DMS 273 treated with DMSO at 0.1 percent for 48 hours (cell line): ENCODE measurements at regions not wholly inside any gene's neighbourhood (a gene's known extent, or its start where the extent isn't known, plus 50 kb on each side); places are given as distances from the start of the nearest gene placed in this dataset.

Source experiments
- DNase-seq: peaks from one replicate; lab custom pipeline; 2025; lab: John Stamatoyannopoulos, UW

DNA sequence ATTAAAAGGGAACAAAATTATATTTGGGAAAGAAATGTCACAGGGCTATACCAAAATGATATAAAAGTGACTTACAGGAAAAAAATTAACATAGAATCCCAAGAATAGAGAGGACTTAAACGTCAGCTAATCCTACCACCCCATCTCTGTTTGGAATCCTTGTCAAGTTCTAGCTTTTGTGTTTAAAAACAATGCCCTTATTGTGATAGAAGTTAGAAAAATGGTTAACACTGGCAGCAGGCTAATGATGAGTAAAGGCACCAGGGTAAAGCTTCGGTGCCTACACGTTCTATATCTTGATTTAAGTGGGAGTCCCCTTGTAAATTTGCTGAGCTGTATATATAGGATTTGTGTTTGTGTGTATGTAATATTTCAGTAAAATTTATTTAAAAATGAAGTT is 453.3 kb upstream of the TENM4 start:
- DNase-seq: no peak

DNA sequence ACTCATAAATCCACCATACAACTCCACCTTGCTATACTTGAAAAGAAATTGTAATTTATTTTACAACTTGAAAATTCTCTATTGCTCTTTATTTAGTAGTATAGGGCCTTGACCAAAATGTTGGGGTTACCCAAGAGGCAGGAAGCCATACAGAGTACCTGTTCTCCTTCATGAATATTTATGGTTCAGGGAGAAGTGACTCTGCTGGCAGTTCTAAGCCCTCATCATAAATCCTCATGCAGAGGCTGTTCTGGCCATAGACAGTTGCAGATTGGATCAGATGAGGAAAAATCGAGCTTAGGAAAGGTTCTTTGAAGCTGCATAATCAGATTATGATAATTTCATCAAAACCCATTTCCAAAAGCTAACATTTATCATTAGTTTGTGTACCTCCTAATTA is 449.4 kb upstream of the TENM4 start:
- DNase-seq: no peak

DNA sequence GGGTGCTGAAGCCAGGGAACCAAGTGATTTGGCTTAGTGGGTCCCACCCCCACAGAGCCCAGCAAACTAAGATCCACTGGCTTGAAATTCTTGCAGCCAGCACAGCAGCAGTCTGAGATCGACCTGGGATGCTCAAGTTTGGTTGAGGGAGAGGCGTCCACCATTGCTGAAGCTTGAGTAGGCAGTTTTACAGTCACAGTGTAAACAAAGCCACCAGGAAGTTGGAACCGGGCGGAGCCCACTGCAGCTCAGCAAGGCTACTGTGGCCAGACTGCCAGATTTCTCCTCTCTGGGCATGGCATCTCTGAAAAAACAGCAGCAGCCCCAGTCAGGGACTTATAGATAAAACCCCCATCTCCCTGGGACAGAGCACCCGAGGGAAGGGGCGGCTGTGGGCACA is 424.1 kb upstream of the TENM4 start:
- no peak for DNase-seq

DNA sequence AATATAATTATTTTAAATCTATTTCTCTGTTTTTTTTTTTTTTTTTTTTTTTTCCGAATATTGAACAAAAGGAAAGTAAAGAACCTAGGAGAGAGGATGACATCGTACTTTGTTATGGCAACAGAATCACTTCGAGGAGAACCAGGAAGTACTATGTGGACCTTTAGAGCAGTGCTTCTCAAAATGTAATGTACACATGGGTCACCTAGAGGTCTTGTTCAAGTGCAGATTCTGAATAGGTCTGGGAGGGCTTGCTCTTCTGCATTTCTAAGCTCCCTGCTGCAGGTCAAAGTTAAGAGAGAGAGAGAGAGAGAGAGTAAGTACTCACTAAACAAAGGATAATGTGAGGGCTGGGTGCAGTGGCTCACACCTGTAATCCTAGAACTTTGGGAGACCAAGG is 419.5 kb upstream of the TENM4 start:
- no peak for DNase-seq

DNA sequence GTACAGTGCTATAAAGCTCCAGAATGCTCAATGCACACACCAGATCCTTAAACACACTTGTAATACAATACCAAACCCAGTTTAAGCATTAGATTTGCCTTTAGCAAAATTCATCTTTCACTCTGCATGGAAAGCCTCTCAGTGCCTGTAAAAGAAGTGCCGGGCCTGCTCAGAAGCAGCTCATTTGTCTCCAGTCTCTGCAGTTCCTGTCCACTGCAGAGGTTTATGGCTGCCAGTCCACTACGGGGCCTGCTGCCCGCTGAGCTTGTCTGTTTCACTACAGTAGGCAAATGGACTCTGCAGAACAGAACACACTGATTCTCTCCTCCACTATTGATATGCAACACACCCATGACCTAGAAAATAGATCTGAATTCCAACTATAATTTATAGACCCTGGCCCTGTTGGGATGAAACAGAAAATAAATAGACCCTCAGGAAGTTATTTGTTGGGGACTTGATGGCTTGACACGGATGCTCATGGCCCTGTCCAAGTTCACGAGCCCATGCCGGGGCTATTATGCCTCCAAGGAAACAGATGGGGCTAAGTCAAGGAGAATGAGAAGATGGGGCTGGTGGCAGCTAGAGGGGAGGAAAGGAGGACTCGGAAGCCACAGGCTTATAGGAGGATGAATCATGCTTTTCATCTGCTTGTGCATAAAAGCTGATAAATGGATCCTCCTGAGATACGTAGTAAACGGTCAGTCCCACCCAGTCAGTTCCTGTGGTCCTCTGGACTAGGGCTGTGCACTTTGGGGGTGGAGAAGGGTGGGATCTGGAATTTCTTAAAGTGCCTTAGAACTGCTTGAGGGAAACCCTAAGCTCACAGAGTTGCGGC is 416.8 kb upstream of the TENM4 start:
- DNase-seq: no peak

DNA sequence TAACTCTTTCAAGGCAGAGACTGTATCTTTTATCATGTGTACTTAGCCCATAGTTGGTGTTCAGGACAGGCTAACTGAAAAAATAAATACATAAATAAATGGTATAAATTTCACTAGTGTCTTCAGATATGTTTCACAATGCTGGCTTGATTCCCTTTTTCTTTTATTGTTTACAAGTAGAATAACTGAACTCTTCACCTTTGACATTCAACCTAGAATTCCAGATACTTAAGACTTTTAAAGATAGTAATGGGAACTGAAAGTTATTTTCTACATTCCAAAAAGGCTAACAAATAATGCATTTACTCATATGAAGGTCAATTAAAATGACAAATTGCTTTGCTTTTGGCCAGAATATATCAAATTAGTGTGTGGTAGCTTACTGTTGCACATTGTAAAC is 411.3 kb upstream of the TENM4 start:
- DNase-seq: no peak

DNA sequence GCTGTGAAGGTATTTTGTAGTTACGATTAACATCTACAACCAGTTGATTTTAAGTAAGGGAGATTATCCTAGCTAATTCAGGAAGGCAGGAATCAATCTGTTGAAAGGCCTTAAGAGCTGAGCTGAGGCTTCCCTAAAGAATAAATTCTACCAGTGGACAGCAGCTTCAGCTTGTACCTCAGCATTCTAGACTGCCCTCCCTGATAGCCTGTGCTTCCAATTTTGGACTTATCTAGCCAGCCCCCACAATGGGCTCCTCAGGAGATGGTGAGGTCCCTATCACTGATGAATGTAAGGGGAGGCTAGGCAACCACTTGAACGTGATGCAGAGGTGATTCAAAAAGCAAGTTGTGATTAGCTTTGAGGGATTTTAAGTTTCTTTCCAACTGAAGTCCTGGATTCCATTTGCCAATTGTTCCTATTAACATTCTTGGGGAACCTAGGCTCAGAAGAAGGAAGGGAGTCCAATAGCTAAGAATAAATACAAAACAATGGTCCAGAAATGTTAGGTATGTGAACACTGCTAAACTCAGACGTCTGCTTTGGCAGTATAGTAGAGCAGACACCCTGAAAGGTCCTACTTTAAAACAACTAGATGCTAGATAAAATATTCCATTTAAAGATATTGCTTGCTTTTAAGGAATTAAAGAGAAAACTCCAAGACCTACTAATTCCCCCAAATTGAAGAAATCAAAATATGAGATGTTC is 404.3 kb upstream of the TENM4 start:
- DNase-seq: no peak

DNA sequence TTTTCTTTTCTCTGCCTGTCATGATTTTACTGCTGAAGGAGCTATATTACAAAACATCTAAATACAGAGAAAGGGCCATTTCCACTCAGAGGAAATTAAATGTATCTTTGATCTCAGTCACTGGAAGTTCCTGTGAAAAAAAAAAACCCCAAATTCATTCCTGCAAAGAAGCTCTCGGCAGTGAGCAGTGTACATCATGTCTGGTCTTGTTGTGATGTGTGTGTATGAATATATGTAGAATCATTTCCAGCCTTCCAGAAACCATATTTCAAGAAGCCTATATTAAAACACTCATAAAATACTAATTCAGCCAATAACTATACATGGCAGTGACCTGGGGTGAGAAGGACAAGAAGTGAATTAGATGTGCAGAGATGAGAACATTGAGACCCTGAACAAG is 393.2 kb upstream of the TENM4 start:
- DNase-seq: no peak

DNA sequence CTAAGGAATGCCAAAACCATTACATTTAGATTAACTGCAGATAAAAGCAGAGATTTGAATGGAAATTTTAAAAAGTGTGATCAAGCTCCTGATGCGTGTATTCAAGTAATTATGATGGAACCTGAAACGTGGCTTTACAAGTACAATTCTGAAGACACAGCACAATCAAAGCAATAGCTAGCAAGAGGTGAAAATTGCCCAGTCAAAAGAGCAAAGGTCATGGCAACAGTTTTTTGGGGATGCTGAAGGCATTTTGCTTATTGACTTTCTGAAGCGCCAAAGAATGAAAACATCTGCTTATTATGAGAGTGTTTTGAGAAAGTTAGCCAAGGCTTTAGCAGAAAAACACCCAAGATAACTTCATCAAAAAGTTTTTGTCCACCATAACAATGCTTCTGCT is 389.6 kb upstream of the TENM4 start:
- no peak for DNase-seq

DNA sequence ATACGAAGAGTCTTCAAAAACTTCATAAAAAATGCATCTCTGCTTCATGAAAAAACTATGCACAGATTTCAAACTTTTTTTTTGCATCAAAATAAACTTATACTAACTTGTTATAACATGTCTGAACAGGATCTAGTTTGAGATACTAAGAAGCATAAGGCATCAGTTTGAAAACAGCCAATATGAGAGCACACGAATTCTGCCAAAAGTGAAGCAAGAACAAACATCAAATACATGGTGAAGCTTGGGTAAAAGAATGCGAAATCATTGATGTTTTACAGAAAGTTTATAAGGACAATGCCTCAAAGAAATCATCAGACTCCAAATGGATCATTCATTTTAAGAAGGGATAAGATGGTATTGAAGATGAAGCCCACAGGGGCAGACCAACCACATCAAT is 389.1 kb upstream of the TENM4 start:
- DNase-seq: no peak

DNA sequence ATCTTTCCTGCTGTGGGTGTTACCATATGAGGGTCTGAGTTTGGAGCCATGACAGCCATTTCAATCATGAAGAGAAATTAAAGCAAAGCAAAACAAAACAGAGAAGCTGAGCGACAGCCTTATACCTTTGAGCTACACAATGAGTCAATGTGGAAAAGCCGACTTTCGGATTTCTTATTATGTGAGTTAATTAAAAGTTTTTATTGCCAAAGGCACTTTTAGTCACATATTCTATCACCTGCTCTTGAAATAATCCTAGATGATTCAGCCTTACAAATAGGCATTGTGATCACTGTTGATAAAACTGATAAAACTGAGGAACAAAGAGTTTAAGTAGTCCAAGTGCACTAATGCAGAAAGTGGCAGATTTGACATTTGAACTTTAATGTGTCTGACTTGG is 381.9 kb upstream of the TENM4 start:
- DNase-seq: no peak

DNA sequence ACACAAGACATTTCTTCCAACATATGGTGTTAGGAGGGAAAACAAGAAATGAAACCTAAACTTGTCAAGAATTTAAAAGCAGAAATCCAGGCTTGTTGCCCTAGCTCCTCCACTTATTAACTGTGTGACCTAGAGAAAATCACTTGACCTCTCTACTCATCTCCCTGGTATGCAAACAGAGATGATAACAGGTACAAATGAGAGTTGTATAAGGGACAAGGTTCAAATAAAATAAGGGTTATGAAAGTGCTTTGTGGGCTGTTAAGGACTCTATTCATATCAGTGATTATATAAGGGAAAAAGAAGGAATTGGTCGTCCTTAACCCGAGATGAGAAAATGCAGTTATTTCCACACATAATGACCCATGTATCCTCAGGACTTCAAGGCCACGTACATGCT is 372.7 kb upstream of the TENM4 start:
- DNase-seq: no peak

DNA sequence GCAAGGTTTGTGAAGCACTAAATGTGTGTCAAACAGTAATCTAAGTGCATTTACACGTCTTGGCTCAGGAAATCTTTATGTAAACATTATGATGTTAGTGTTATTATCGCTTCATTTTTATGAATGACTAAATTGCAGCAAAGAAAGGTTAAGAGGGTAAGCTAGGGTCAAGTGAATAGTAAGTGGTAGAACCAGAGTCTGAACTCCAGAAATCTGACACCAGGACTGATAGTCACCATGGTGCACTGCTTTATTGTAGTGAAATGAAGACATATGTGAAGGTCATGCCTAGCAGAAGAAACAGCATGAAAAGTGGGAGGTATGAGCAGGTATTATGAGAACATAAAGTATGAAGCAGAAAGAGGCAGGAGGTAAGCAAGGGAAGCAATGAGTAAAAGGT is 368.7 kb upstream of the TENM4 start:
- DNase-seq: no peak

DNA sequence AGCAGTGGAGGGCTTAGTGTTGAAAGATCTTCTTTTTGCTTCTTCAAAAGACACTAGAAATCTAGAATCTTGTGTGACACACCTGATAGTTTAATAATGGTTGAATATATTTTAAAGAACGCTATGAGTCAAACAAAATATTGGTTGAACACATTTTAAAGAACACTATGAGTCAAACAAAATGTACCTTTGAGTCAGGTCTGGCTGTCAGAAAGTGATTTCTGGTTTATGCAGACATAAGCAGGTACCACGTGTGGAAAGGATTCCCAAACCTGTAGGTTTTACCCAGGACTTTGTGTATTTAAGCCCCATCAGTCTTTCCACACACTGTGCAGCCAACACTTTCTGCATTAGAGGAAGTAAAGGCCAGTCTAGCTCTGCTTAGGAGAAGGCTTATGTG is 366.7 kb upstream of the TENM4 start:
- DNase-seq: no peak

DNA sequence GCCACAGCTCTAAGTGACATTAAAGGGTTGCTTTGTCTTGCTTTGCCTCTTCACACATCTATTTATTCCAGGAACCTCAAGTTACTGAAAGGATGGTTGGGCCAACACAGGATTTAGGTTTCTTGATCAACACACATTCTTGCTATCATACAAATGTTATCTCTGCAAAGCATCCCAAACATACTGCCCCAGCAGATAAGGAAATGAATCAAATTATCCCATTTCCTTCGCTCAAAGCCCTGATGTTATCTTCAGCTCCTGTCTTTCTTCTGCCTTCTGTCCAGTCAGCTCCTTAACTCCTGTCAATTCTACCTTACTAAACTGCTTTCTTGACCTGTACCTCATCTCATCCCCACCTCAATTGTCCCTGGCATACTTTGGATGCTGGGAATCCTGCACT is 355.9 kb upstream of the TENM4 start:
- no peak for DNase-seq

DNA sequence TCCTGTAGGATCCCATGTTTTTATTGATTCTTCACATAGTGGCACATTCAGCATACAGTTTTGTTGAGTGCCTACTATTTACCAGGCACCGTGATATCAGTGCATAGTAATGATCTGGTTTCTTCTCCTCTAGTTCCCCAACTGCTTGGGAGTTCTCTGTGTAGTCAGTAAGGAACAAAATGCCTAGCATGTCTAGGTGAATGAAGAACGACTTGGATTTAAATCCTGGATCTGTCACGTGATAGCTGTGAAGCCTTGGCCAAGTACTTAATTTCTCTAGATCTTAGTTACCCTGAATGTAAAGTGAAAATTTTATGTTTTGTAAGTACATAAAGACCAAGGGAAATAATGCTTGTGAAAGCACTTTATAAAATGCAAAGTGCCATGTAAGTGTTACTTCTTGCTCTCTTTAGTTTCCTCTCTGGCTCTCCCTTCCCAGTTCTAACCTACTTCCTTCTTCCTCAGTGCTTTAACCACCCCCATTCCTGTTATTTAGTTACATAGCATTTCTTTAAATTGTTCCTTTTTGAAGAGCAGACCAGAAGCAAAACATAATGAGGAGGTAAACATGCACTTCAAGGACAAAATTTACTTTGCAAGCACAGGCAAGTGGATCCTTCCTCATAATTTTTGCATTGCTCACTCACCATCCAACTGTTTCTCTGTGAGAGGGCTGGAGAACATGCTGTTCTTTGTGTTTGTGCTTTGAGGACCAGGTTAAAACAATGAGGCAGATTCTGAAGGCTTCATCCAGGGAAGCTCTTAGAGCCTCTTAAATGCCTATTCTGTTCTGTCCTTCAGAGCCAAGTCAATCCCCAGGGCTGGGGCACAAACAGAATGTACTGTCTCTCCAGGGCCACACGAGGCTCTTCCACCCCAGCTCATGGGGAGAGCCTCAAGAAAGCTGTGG is 353.9 kb upstream of the TENM4 start:
- no peak for DNase-seq

DNA sequence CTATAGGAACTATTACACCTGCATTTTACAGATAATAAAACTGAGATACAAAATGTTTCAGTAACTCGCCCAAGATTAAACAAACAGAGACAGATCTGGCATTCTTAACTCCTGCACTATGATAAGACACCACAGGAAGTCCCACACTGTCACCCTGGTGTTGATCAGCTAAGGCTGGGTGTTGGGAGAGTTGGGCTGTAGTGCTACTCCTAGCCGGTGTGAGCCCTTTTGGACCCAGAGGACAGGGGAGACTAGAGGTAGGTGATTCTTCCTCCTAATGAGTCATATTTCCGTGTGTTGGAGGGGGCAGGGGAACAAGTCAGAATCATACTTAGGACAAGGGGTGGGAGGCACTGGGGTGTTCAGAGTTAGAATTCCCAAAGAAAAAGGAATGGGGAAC is 353.2 kb upstream of the TENM4 start:
- DNase-seq: no peak

DNA sequence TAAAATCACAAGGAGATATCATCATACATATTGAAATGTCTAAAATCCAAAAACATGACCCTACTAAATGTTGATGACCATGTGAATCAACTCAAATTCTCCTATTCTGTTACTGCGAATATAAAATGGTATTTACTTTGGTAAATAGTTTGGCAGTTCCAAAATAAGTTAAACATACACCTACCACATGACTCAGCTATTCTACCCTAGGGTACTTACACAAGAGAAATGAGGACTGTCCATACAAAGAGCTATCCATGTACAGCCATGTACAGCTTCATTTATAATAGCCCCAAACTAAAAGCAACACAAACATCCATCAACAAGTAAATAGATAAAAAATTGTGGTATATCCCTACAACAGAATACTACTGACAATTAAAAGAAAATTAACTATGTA is 346.1 kb upstream of the TENM4 start:
- DNase-seq: no peak

DNA sequence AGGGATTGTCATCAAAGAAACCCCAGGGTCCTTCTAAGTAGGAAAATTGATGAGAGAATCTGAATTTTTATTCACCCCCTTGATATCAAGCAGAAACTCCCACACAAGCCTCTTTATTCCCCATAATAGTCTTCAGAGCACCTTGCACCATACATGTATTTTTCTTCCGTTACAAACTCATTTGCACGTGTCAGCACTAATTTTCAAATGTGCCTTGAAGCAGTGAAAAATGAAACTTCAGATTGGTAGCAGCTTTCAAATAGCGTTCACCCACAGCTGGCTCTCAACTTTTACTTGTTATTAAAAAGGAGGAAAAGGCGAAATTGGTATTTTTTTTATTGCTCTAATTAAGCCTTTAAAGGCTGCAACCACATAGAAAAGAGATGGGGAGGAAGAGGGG is 343.0 kb upstream of the TENM4 start:
- DNase-seq: no peak

DNA sequence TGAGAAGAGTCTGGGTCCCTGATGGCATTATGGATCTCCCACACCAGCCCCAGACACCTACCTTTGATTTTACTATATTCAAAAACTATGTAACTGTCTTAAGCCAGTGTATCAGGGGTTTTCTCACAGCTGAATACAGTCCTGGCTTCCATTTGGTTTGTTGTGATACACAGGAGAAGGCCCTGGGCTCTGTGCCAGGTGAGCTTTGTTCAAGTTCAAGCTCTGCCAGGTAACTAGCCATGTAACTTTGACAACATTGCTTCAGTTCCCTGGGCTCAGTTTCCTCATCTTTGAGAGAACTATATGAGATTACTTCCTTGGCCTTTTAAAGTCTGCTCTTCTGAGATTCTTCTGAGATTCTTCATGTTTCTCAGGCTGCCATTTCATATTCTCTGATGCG is 327.5 kb upstream of the TENM4 start:
- DNase-seq: no peak

DNA sequence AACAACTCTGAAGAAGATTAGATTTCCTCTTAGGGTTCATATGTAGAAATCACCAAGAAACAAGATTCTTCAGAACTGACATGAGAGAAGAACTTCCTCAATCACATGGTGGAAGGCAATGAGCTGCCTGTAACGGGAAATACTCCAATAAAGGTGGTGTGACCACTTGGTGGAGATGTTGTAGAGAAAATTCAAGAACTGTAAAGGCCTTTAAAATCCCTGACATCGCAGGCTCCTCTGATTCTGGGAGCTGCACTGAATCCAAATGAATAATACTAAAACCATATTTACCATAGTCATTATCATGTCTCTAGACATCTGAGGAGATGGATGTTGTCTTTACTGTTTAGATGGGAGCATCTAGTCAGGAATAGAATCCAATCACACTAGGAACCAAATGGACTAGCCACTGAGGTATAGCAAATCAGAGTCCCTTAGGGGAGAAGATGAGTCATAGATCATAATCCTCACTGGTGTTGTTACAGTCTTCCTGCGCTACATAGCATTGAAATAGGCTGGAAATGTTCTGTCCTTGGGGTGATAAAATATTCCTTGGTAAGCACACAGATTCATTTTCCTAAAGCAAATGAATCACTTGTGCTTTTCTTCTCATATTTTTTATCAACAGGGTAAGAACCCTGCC is 321.6 kb upstream of the TENM4 start:
- DNase-seq: no peak

DNA sequence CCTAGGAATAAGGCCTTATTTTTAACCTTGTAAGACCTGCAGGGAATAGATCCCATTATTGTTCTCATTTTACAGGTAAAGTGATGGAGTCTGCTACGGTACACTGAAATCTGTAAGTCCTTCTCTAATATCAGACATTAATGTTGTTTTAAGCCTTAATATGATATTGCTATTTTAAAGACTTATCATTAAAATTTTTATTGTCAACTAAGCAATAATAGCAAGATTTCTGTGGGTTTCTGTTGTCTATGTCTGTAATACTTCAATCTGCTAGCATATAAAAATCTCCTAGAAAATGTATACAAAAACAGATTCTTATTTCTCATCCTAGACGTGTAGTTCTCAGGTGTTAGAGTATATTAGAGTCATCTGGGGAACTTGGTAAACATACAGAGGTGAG is 317.5 kb upstream of the TENM4 start:
- DNase-seq: no peak
